IPS-11a (cell line): ENCODE measurements at regions not wholly inside any gene's neighbourhood (a gene's known extent, or its start where the extent isn't known, plus 50 kb on each side); places are given as distances from the start of the nearest gene placed in this dataset.
"Not testable (repeated sequence)": the region's sequence is repeated elsewhere in the genome, so short reads cannot be mapped to it uniquely, and the experiment has no call there.

Experiments
- H3K4me3 ChIP-seq: one replicate; pipeline ENCODE4 v1.5.1; 2013; ENCODE audit warnings: low read depth, low read length, control low read depth

GRCh38 chr12:59517522-59517921 lies 78.3 kb upstream of the SLC16A7 start:
- H3K4me3 ChIP-seq, result no peak overlapping the region

- H3K4me3 ChIP-seq, result no peak overlapping the region
Measured at GRCh38 chr12:59500915-59501314, 94.9 kb upstream of the SLC16A7 start.

GRCh38 chr12:59500335-59500734 lies 95.5 kb upstream of the SLC16A7 start:
- no peak overlapping the region for H3K4me3 ChIP-seq

GRCh38 chr12:59499774-59500173 lies 96.1 kb upstream of the SLC16A7 start:
- no peak overlapping the region for H3K4me3 ChIP-seq

- no peak overlapping the region for H3K4me3 ChIP-seq
Measured at GRCh38 chr12:59494617-59495016, 101.2 kb upstream of the SLC16A7 start.

GRCh38 chr12:59491877-59492276 lies 104.0 kb upstream of the SLC16A7 start:
- H3K4me3 ChIP-seq, result no peak overlapping the region

GRCh38 chr12:59486827-59487226 lies 109.0 kb upstream of the SLC16A7 start:
- no peak overlapping the region for H3K4me3 ChIP-seq

- no peak overlapping the region for H3K4me3 ChIP-seq
Measured at GRCh38 chr12:59484575-59484974, 111.3 kb upstream of the SLC16A7 start.

- not testable (repeated sequence) for H3K4me3 ChIP-seq
Measured at GRCh38 chr12:59474236-59474635, 121.6 kb upstream of the SLC16A7 start.

- H3K4me3 ChIP-seq, result no peak overlapping the region
Measured at GRCh38 chr12:59472273-59472672, 123.6 kb upstream of the SLC16A7 start.

GRCh38 chr12:59459966-59460660 lies 135.7 kb upstream of the SLC16A7 start:
- no peak overlapping the region for H3K4me3 ChIP-seq

- H3K4me3 ChIP-seq, result no peak overlapping the region
Measured at GRCh38 chr12:59453475-59453874, 142.4 kb upstream of the SLC16A7 start.

GRCh38 chr12:59452746-59453145 lies 143.1 kb upstream of the SLC16A7 start:
- H3K4me3 ChIP-seq, result no peak overlapping the region

GRCh38 chr12:59452259-59452658 lies 143.6 kb upstream of the SLC16A7 start:
- H3K4me3 ChIP-seq, result no peak overlapping the region

GRCh38 chr12:59446116-59446515 lies 149.7 kb upstream of the SLC16A7 start:
- H3K4me3 ChIP-seq, result no peak overlapping the region

- no peak overlapping the region for H3K4me3 ChIP-seq
Measured at GRCh38 chr12:59444932-59445331, 150.9 kb upstream of the SLC16A7 start.

GRCh38 chr12:59432057-59432456 lies 163.8 kb upstream of the SLC16A7 start:
- no peak overlapping the region for H3K4me3 ChIP-seq

GRCh38 chr12:59431266-59431665 lies 164.6 kb upstream of the SLC16A7 start:
- no peak overlapping the region for H3K4me3 ChIP-seq

- no peak overlapping the region for H3K4me3 ChIP-seq
Measured at GRCh38 chr12:59429766-59430165, 166.1 kb upstream of the SLC16A7 start.

- H3K4me3 ChIP-seq, result no peak overlapping the region
Measured at GRCh38 chr12:59425798-59426197, 170.0 kb upstream of the SLC16A7 start.

- not testable (repeated sequence) for H3K4me3 ChIP-seq
Measured at GRCh38 chr12:59424666-59425065, 171.2 kb upstream of the SLC16A7 start.

GRCh38 chr12:59414051-59414450 lies 181.8 kb upstream of the SLC16A7 start:
- H3K4me3 ChIP-seq, result no peak overlapping the region

- no peak overlapping the region for H3K4me3 ChIP-seq
Measured at GRCh38 chr12:59408431-59408830, 187.4 kb upstream of the SLC16A7 start.
